PC-3 (cell line): ENCODE measurements at regions not wholly inside any gene's neighbourhood (a gene's known extent, or its start where the extent isn't known, plus 50 kb on each side); places are given as distances from the start of the nearest gene placed in this dataset.
A peak's percentile ranks its signal among the peaks of the same experiment; 100 is the strongest.

Source experiments
- ATAC-seq: fragments of 200-7000 bp; cut with Tn5 transposase; 2 replicates; pipeline ENCODE4 v1.9.1; 2020; ENCODE audit warnings: mild to moderate bottlenecking, moderate library complexity
- BruUV-seq: library from RNA; stranded (reverse); fragments of 400-500 nt; replicated peaks from 2 replicates; lab custom pipeline; 2021; lab: Mats Ljungman, UMichigan
- CTCF ChIA-PET: fragments of 300-600 bp; sonication (Branson Sonifier 250); formaldehyde crosslinking; loops from one replicate; lab custom pipeline; 2022; ENCODE audit warnings: antibody characterized with exemption; lab: Charles Lee
- POLR2A ChIA-PET: fragments of 300-600 bp; sonication (Branson Sonifier 250); formaldehyde crosslinking; loops from one replicate; lab custom pipeline; 2022; ENCODE audit warnings: antibody characterized with exemption; ENCODE audit not compliant: unreplicated experiment; lab: Charles Lee
- DNase-seq: peaks from one replicate; pipeline ENCODE4 v3.0.0-alpha.2; 2015
- H2AFZ ChIP-seq: fragments of 300-600 bp; sonication (generic); 2 replicates; pipeline ENCODE4 v1.6.0; 2016; ENCODE audit warnings: antibody characterized with exemption, low read length
- H3F3A ChIP-seq: fragments of 300-600 bp; sonication (generic); one replicate; pipeline ENCODE4 v1.6.0; 2017; ENCODE audit warnings: antibody characterized with exemption, low read length, control low read depth, mild to moderate bottlenecking; ENCODE audit not compliant: unreplicated experiment
- H3K27ac ChIP-seq: fragments of 300-600 bp; sonication (generic); 2 replicates; pipeline ENCODE4 v1.5.1; 2016; ENCODE audit warnings: mild to moderate bottlenecking, low read length
- H3K27me3 ChIP-seq: fragments of 300-600 bp; sonication (generic); 2 replicates; pipeline ENCODE4 v1.6.1; 2016; ENCODE audit warnings: low read length, mixed read lengths
- H3K36me3 ChIP-seq: fragments of 300-600 bp; sonication (generic); 2 replicates; pipeline ENCODE4 v1.6.1; 2016; ENCODE audit warnings: low read depth, mixed run types, low read length, mixed read lengths
- H3K4me1 ChIP-seq: fragments of 300-600 bp; sonication (generic); 2 replicates; pipeline ENCODE4 v1.5.1; 2016; ENCODE audit warnings: low read length; ENCODE audit not compliant: insufficient read depth
- H3K4me2 ChIP-seq: fragments of 300-600 bp; sonication (generic); 2 replicates; pipeline ENCODE4 v1.6.0; 2016; ENCODE audit warnings: low read length
- H3K4me3 ChIP-seq: fragments of 300-600 bp; sonication (generic); 2 replicates; pipeline ENCODE4 v1.5.1; 2016; ENCODE audit warnings: mild to moderate bottlenecking, low read length, mixed read lengths
- H3K79me2 ChIP-seq: fragments of 300-600 bp; sonication (generic); 2 replicates; pipeline ENCODE4 v1.6.1; 2017; ENCODE audit warnings: low read length, mixed read lengths
- H3K9ac ChIP-seq: fragments of 300-600 bp; sonication (generic); 2 replicates; pipeline ENCODE4 v1.6.0; 2016; ENCODE audit warnings: mild to moderate bottlenecking, low read length
- H3K9me2 ChIP-seq: fragments of 300-600 bp; sonication (generic); replicated peaks from 2 replicates; pipeline ENCODE4 v1.6.1; 2016; ENCODE audit warnings: mixed run types, low read length, mixed read lengths
- H3K9me3 ChIP-seq: fragments of 300-600 bp; sonication (generic); 2 replicates; pipeline ENCODE4 v1.6.1; 2016; ENCODE audit warnings: low read length, mixed read lengths
- H4K20me1 ChIP-seq: fragments of 300-600 bp; sonication (generic); 2 replicates; pipeline ENCODE4 v1.6.1; 2016; ENCODE audit warnings: low read length, mixed read lengths
- EZH2 ChIP-seq: fragments of 300-600 bp; sonication (generic); IDR thresholded peaks from one replicate; pipeline ENCODE4 v1.6.1; 2017; ENCODE audit warnings: antibody characterized with exemption, mild to moderate bottlenecking, low read length; ENCODE audit not compliant: unreplicated experiment
- EZH2phosphoT487 ChIP-seq: fragments of 300-600 bp; sonication (generic); IDR thresholded peaks from 2 replicates; pipeline ENCODE4 v1.6.1; 2018; ENCODE audit warnings: mild to moderate bottlenecking, antibody characterized with exemption, low read length, borderline replicate concordance
- intact Hi-C: fragments of 100-400 bp; cut with micrococcal nuclease; formaldehyde crosslinking; loops from 2 replicates; pipeline ENCODE4 v1.9.0; 2023
- TF ChIP-seq, protein P1 (sequence below): fragments of 300-600 bp; sonication (generic); conservative IDR thresholded peaks from 2 replicates; pipeline ENCODE4 v1.5.1; 2017; ENCODE audit warnings: antibody characterized with exemption, low read depth, mild to moderate bottlenecking, low read length

DNA sequence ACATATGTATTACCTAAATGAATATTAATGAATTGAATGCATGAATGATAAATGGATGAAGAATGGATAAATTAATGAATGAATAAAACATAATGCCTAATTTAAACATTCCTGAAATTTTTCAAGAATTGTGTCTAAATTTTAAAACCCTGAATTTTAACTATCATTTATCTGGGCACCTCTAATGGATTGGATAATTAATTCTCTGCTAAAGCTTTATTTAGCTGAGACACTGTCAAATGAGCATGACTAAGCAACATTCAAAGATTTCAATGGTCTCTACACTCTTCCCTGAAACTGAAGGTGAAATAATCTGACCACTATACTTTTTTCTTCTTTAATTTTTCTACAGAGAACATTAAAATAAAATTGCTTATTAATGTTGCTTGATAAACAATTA lies 1197.7 kb downstream of the C4orf33 start:
- no peaks in the 10 kb centered on the region for H3K79me2 ChIP-seq
- BruUV-seq = no TSS peak
- H3K36me3 ChIP-seq = no peaks in the 10 kb centered on the region
- no peaks in the 10 kb centered on the region for H4K20me1 ChIP-seq
- TF ChIP-seq EZH2phosphoT487 = no peak
- TF ChIP-seq EZH2 = no peak
- TF ChIP-seq, protein P1, sequence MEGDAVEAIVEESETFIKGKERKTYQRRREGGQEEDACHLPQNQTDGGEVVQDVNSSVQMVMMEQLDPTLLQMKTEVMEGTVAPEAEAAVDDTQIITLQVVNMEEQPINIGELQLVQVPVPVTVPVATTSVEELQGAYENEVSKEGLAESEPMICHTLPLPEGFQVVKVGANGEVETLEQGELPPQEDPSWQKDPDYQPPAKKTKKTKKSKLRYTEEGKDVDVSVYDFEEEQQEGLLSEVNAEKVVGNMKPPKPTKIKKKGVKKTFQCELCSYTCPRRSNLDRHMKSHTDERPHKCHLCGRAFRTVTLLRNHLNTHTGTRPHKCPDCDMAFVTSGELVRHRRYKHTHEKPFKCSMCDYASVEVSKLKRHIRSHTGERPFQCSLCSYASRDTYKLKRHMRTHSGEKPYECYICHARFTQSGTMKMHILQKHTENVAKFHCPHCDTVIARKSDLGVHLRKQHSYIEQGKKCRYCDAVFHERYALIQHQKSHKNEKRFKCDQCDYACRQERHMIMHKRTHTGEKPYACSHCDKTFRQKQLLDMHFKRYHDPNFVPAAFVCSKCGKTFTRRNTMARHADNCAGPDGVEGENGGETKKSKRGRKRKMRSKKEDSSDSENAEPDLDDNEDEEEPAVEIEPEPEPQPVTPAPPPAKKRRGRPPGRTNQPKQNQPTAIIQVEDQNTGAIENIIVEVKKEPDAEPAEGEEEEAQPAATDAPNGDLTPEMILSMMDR = no peak
- H3K4me3 ChIP-seq = no peak overlapping the region
- intact Hi-C loops = no loop called here
- H3K9me2 ChIP-seq = no peaks in the 10 kb centered on the region
- ATAC-seq (no peak), DNase-seq (no peak)
- no peaks in the 10 kb centered on the region for H3K4me1 ChIP-seq
- no peaks in the 10 kb centered on the region for H3K27me3 ChIP-seq
- no peaks in the 10 kb centered on the region for H3F3A ChIP-seq
- no peak overlapping the region for H2AFZ ChIP-seq
- H3K9ac ChIP-seq = no peak overlapping the region
- ChIA-PET POLR2A (no interaction called here), CTCF (no interaction called here)
- no peaks in the 10 kb centered on the region for H3K9me3 ChIP-seq
- no peak overlapping the region for H3K27ac ChIP-seq
- H3K4me2 ChIP-seq = no peak overlapping the region

DNA sequence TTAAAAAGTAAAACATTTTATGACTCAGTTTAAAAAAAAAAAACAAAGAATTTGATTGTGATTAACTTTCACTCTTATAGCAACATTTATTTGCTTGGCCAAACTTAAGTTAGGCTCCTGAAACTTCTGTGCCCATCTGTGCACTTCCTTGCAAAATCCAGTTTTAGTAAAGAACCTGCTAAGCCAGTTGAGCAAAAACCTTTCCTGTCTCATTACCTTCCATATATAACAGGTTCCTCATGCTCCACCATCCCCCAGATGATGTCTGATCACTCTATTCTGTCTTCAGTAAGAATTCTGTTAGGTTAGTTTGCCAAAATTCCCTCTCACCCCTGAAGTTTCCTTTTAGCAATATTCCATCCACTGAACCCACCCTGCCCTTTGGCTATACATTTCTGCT lies 1200.5 kb downstream of the C4orf33 start:
- no peak for TF ChIP-seq EZH2
- no peak for TF ChIP-seq EZH2phosphoT487
- TF ChIP-seq, protein P1 = no peak
- H3K4me1 ChIP-seq = no peaks in the 10 kb centered on the region
- H3K9me3 ChIP-seq = no peaks in the 10 kb centered on the region
- H4K20me1 ChIP-seq = no peaks in the 10 kb centered on the region
- no peaks in the 10 kb centered on the region for H3K79me2 ChIP-seq
- H3K4me3 ChIP-seq = no peak overlapping the region
- H2AFZ ChIP-seq = no peak overlapping the region
- ATAC-seq = no peak
- no peaks in the 10 kb centered on the region for H3K27me3 ChIP-seq
- no peaks in the 10 kb centered on the region for H3F3A ChIP-seq
- no peak overlapping the region for H3K9ac ChIP-seq
- ChIA-PET POLR2A (no interaction called here), CTCF (no interaction called here)
- no peak overlapping the region for H3K4me2 ChIP-seq
- peak; percentile 10 for DNase-seq
- no peaks in the 10 kb centered on the region for H3K9me2 ChIP-seq
- H3K36me3 ChIP-seq = no peaks in the 10 kb centered on the region
- BruUV-seq = no TSS peak
- H3K27ac ChIP-seq = no peak overlapping the region
- intact Hi-C loops = no loop called here

DNA sequence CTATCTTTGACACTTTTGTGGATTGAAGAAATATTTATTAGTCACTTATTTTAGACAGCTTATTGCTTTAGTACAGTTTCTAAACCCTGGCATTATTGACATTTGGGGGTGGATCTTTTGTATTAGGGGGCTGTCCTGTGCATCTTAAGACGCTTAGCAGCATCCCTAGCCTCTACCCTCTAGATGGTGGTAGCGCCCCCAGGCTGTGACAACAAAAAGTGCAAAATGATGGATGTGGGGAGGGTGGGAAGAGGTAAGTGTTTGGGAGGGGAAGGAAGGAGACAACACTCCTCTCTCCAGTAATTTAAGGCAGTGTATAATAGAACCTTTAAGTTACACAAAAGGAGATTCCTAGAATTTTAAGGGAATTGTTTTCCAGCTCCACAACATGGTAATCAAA lies 1210.6 kb downstream of the C4orf33 start:
- no peak for ATAC-seq

More for the DNA sequence above, 1210.6 kb downstream of the C4orf33 start:
- intact Hi-C loops = no loop called here
- H3K79me2 ChIP-seq = no peaks in the 10 kb centered on the region
- TF ChIP-seq, protein P1 = 0 out of 2 replicates have a peak, but pooled peaks have one; percentile 29
- TF ChIP-seq EZH2 (no peak), EZH2phosphoT487 (no peak)
- no peak overlapping the region for H3K9ac ChIP-seq
- no peaks in the 10 kb centered on the region for H3K9me3 ChIP-seq
- POLR2A ChIA-PET = no interaction called here
- no peak overlapping the region for H2AFZ ChIP-seq
- H4K20me1 ChIP-seq = no peaks in the 10 kb centered on the region
- H3K27ac ChIP-seq = no peak overlapping the region
- no TSS peak for BruUV-seq
- no peaks in the 10 kb centered on the region for H3K36me3 ChIP-seq
- CTCF ChIA-PET = no interaction called here
- H3K4me3 ChIP-seq = no peak overlapping the region
- no peaks in the 10 kb centered on the region for H3K9me2 ChIP-seq
- no peaks in the 10 kb centered on the region for H3K27me3 ChIP-seq
- no peak overlapping the region for H3K4me2 ChIP-seq
- DNase-seq = no peak
- H3F3A ChIP-seq = no peaks in the 10 kb centered on the region
- no peaks in the 10 kb centered on the region for H3K4me1 ChIP-seq
